SK-N-SH (cell line): ENCODE measurements at regions not wholly inside any gene's neighbourhood (a gene's known extent, or its start where the extent isn't known, plus 50 kb on each side); places are given as distances from the start of the nearest gene placed in this dataset.

Experiments
- CTCF ChIA-PET: fragments of 300-600, 350-600 bp; formaldehyde crosslinking; extraction: SDS; loops from one replicate; lab custom pipeline; 2021; lab: Yijun Ruan, JAX
- POLR2A ChIA-PET: fragments of 350-600 bp; sonication (Branson Sonifier 250); formaldehyde crosslinking; extraction: SDS; loops from one replicate; lab custom pipeline; 2020; ENCODE audit warnings: antibody characterized with exemption, inconsistent platforms; lab: Yijun Ruan, JAX
- DNase-seq: peaks from one replicate; pipeline ENCODE4 v3.0.0; 2012
- H2AFZ ChIP-seq: fragments of 200-600 bp; sonication (generic); 2 replicates; pipeline ENCODE4 v1.8.1; 2016; ENCODE audit warnings: antibody characterized with exemption, mild to moderate bottlenecking, low read depth
- H3F3A ChIP-seq: fragments of 200-600 bp; sonication (generic); replicated peaks from 2 replicates; pipeline ENCODE3; 2016; ENCODE audit warnings: antibody characterized with exemption, mild to moderate bottlenecking; ENCODE audit not compliant: insufficient read depth
- H3K27ac ChIP-seq, 2 experiments: fragments of 200-500 bp in 1 of 2; fragments of 200-600 bp in 1 of 2; sonication (Bioruptor generic) in 1 of 2; sonication (generic), shearing (Covaris generic) in 1 of 2; 2 replicates each; pipeline versions ENCODE4 v1.5.1 to v1.6.1; 2014 to 2016; ENCODE audit warnings: low read depth in 2 of 2, inconsistent platforms in 1 of 2, low read length in 1 of 2, mild to moderate bottlenecking in 1 of 2, mixed read lengths in 1 of 2
- H3K27me3 ChIP-seq: fragments of 200-600 bp; sonication (generic), shearing (Covaris generic); 2 replicates; pipeline ENCODE4 v1.6.1; 2016; ENCODE audit warnings: mixed run types; ENCODE audit not compliant: insufficient read depth
- H3K36me3 ChIP-seq, 2 experiments: fragments of 200-500 bp in 1 of 2; fragments of 200-600 bp in 1 of 2; sonication (Bioruptor generic) in 1 of 2; sonication (generic) in 1 of 2; replicated peaks in 1 of 2; 2 replicates each; pipeline versions ENCODE3 to v1.5.1; 2014 to 2016; ENCODE audit warnings: low read length in 1 of 2, mild to moderate bottlenecking in 1 of 2; ENCODE audit not compliant: insufficient read depth in 2 of 2, control insufficient read depth in 1 of 2
- H3K4me1 ChIP-seq, 2 experiments: fragments of 200-500 bp in 1 of 2; fragments of 200-600 bp in 1 of 2; sonication (Bioruptor generic) in 1 of 2; sonication (generic), shearing (Covaris generic) in 1 of 2; 2 replicates each; pipeline versions ENCODE4 v1.5.1 to v1.6.1; 2014 to 2016; ENCODE audit warnings: low read depth in 1 of 2, low read length in 1 of 2, mixed run types in 1 of 2; ENCODE audit not compliant: insufficient read depth in 2 of 2, control insufficient read depth in 1 of 2
- H3K4me2 ChIP-seq: fragments of 200-600 bp; sonication (generic), shearing (Covaris generic); 2 replicates; pipeline ENCODE4 v1.6.1; 2017; ENCODE audit warnings: mixed run types
- H3K4me3 ChIP-seq, 2 experiments: fragments of 200-500 bp in 1 of 2; fragments of 200-600 bp in 1 of 2; sonication (Bioruptor generic) in 1 of 2; sonication (generic), shearing (Covaris generic) in 1 of 2; 2 replicates each; pipeline versions ENCODE4 v1.5.1 to v1.8.1; 2014 to 2016; ENCODE audit warnings: low read depth in 2 of 2, inconsistent platforms in 1 of 2, low read length in 1 of 2, mild to moderate bottlenecking in 1 of 2, mixed read lengths in 1 of 2, moderate library complexity in 1 of 2
- H3K79me2 ChIP-seq: fragments of 200-600 bp; sonication (generic); 2 replicates; pipeline ENCODE4 v1.8.1; 2017; ENCODE audit warnings: mild to moderate bottlenecking; ENCODE audit not compliant: insufficient read depth
- H3K9ac ChIP-seq: fragments of 200-600 bp; sonication (generic); 2 replicates; pipeline ENCODE4 v1.6.1; 2017; ENCODE audit warnings: mixed run types
- H3K9me2 ChIP-seq: fragments of 200-600 bp; sonication (generic); 2 replicates; pipeline ENCODE4 v1.6.1; 2017; ENCODE audit warnings: mixed run types
- H3K9me3 ChIP-seq: fragments of 200-600 bp; sonication (generic); 2 replicates; pipeline ENCODE4 v1.6.1; 2017; ENCODE audit warnings: mixed run types, mild to moderate bottlenecking, moderate library complexity
- H4K20me1 ChIP-seq: fragments of 200-600 bp; sonication (generic); 2 replicates; pipeline ENCODE4 v1.6.1; 2017; ENCODE audit warnings: mild to moderate bottlenecking, mixed run types; ENCODE audit not compliant: insufficient read depth
- CHD2 ChIP-seq: fragments of 150-350 bp; IDR thresholded peaks from 2 replicates; pipeline ENCODE4 v1.6.1; 2018; ENCODE audit warnings: low read length; ENCODE audit not compliant: partially characterized antibody
- EP300 ChIP-seq, 2 experiments: IDR thresholded peaks; 2 replicates each; pipeline versions ENCODE4 v1.4.0 to v1.6.1; 2012; ENCODE audit warnings: borderline replicate concordance in 1 of 2, low read depth in 1 of 2, low read length in 1 of 2
- EZH2phosphoT487 ChIP-seq: fragments of 200-600 bp; sonication (generic); IDR thresholded peaks from 2 replicates; pipeline ENCODE4 v1.6.1; 2017; ENCODE audit warnings: low read depth, mixed run types, mild to moderate bottlenecking, antibody characterized with exemption, moderate library complexity, borderline replicate concordance
- FOSL2 ChIP-seq: IDR thresholded peaks from 2 replicates; pipeline ENCODE4 v1.4.0; 2012; ENCODE audit warnings: low read depth, mild to moderate bottlenecking, moderate library complexity, borderline replicate concordance
- FOXJ3 ChIP-seq: sonication (generic); formaldehyde crosslinking; IDR thresholded peaks from 2 replicates; pipeline ENCODE4 v1.5.1; 2020; ENCODE audit warnings: mild to moderate bottlenecking, missing genetic modification reagents
- FOXM1 ChIP-seq: IDR thresholded peaks from 2 replicates; pipeline ENCODE4 v1.4.0; 2012; ENCODE audit warnings: low read depth, mild to moderate bottlenecking
- MXI1 ChIP-seq: IDR thresholded peaks from 2 replicates; pipeline ENCODE4 v1.6.1; 2012; ENCODE audit warnings: mild to moderate bottlenecking, low read depth, low read length, improper control_type of control experiment
- POLR2AphosphoS5 ChIP-seq: IDR thresholded peaks from 2 replicates; pipeline ENCODE4 v1.6.1; 2012; ENCODE audit warnings: low read depth, low read length
- RCOR1 ChIP-seq: fragments of 150-350 bp; IDR thresholded peaks from 2 replicates; pipeline ENCODE4 v1.6.1; 2017; ENCODE audit warnings: antibody characterized with exemption, low read length
- SIN3A ChIP-seq: IDR thresholded peaks from 2 replicates; pipeline ENCODE4 v1.6.1; 2012; ENCODE audit warnings: low read depth, mild to moderate bottlenecking, low read length, moderate library complexity, borderline replicate concordance
- SMC3 ChIP-seq: IDR thresholded peaks from 2 replicates; pipeline ENCODE4 v1.6.1; 2012; ENCODE audit warnings: low read depth, low read length, improper control_type of control experiment
- TCF12 ChIP-seq: IDR thresholded peaks from 2 replicates; pipeline ENCODE4 v1.4.0; 2012
- YY1 ChIP-seq: IDR thresholded peaks from 2 replicates; pipeline ENCODE4 v1.4.0; 2012; ENCODE audit warnings: low read depth, mild to moderate bottlenecking
- WGBS: methylation state at CpG from one replicate; pipeline ENCODE4 v1.1.6; 2017; ENCODE audit warnings: low lambda C conversion rate; 5-methylcytosine and 5-hydroxymethylcytosine counted together
- TF ChIP-seq, protein P1 (sequence below): fragments of 200-600 bp; sonication (generic); IDR thresholded peaks from 2 replicates; pipeline ENCODE4 v1.6.1; 2017; ENCODE audit warnings: antibody characterized with exemption, mild to moderate bottlenecking, moderate library complexity
- TF ChIP-seq, protein P2 (sequence below): IDR thresholded peaks from 2 replicates; pipeline ENCODE4; 2012
- TF ChIP-seq, protein P3 (sequence below): IDR thresholded peaks from 2 replicates; pipeline ENCODE4 v1.4.0; 2012; ENCODE audit warnings: low read depth, borderline replicate concordance
- TF ChIP-seq, protein P4 (sequence below): IDR thresholded peaks from 2 replicates; pipeline ENCODE4 v1.4.0; 2012; ENCODE audit warnings: low read depth

DNA sequence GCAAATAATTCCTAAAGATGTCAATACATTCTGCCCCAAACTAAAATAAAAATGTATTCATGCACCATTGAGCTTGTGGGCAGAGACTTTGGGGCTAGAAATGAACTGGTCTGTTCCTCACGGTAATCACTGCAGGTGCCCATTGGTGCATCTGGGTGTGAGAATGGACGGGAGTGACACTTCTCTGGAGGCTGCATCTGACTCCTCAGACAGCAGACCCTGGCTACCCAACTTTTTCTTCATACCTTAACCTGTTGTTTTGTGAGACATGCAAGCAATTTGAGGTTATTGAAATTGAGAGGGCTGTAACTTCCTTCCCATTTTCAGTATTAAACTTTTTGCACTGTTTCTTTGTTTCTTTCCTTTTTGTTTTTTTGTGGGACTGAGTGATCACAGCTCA, 333.4 kb downstream of the ICE1 start (continued):
- TF ChIP-seq, protein P1, sequence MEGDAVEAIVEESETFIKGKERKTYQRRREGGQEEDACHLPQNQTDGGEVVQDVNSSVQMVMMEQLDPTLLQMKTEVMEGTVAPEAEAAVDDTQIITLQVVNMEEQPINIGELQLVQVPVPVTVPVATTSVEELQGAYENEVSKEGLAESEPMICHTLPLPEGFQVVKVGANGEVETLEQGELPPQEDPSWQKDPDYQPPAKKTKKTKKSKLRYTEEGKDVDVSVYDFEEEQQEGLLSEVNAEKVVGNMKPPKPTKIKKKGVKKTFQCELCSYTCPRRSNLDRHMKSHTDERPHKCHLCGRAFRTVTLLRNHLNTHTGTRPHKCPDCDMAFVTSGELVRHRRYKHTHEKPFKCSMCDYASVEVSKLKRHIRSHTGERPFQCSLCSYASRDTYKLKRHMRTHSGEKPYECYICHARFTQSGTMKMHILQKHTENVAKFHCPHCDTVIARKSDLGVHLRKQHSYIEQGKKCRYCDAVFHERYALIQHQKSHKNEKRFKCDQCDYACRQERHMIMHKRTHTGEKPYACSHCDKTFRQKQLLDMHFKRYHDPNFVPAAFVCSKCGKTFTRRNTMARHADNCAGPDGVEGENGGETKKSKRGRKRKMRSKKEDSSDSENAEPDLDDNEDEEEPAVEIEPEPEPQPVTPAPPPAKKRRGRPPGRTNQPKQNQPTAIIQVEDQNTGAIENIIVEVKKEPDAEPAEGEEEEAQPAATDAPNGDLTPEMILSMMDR, result no peak
- TF ChIP-seq, protein P2, sequence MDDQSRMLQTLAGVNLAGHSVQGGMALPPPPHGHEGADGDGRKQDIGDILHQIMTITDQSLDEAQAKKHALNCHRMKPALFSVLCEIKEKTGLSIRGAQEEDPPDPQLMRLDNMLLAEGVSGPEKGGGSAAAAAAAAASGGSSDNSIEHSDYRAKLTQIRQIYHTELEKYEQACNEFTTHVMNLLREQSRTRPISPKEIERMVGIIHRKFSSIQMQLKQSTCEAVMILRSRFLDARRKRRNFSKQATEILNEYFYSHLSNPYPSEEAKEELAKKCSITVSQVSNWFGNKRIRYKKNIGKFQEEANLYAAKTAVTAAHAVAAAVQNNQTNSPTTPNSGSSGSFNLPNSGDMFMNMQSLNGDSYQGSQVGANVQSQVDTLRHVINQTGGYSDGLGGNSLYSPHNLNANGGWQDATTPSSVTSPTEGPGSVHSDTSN, result no peak

DNA sequence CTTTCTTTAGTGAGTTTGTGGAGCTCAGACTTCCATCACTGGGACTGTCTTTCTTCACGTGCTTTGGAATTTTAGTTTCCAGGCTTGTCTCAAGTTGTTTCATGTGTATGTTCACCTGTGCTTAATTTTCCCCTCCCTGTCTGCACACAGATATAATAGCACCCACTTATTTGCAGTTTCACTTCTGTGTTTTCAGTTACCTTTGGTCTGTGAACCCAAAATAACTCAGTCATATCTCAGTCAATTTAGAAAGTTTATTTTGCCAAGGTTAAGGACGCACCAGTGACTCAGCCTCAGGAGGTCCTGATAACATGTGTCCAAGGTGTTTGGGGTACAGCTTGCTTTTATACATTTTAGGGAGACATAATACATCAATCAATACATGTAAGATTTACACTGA, 330.4 kb downstream of the ICE1 start:
- H4K20me1 ChIP-seq, result no peaks in the 10 kb centered on the region
- no peaks in the 10 kb centered on the region for H3K9me2 ChIP-seq
- no peak overlapping the region for H2AFZ ChIP-seq
- no peaks in the 10 kb centered on the region for H3F3A ChIP-seq
- H3K4me1 ChIP-seq, result no peaks in the 10 kb centered on the region; a peak in 1 of 4 replicates
- H3K4me2 ChIP-seq, result no peak overlapping the region
- no peaks in the 10 kb centered on the region for H3K27me3 ChIP-seq
- DNase-seq, result no peak
- no peak overlapping the region for H3K27ac ChIP-seq
- POLR2A ChIA-PET, result no interaction called here
- H3K4me3 ChIP-seq, result no peak overlapping the region
- WGBS, result 20% methylated on average over 2 of the region's 2 CpGs
- H3K9me3 ChIP-seq, result no peaks in the 10 kb centered on the region; the same call in 1 of the 2 replicates
- no peak overlapping the region for H3K9ac ChIP-seq
- no peak for TF ChIP-seq YY1
- no peaks in the 10 kb centered on the region for H3K79me2 ChIP-seq
- H3K36me3 ChIP-seq, result no peaks in the 10 kb centered on the region
- CTCF ChIA-PET, result interaction anchor here (1.0 kb wide), 1 partner anchor 9 kb away, joined by 3 read pairs; no protein-coding TSS in a partner anchor

DNA sequence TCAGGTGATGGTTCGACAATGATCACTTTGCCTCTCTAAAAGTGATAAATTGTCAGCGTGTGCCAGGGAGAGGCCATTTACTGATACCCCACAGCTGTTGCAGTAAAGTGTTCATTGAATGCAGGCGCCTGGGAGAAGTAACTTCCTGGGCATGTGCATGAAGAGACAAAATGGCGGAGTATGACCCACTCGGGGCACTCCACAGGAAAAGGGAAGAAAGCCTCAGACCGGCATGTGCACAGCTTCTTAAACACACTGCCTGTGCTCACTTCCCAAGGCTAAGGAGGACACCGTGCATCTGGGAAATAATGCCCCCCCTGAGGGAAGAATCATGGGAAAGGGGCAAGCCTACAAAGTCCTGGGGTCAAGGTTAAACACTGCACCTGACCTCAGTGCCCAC, 329.5 kb downstream of the ICE1 start:
- H3K9me2 ChIP-seq, result no peaks in the 10 kb centered on the region
- H3K27ac ChIP-seq, result no peak overlapping the region
- H4K20me1 ChIP-seq, result no peaks in the 10 kb centered on the region
- no peak for TF ChIP-seq POLR2AphosphoS5
- no peak for TF ChIP-seq EZH2phosphoT487
- TF ChIP-seq SMC3, result no peak
- TF ChIP-seq TCF12, result no peak
- no peak for TF ChIP-seq FOXJ3
- no peak for TF ChIP-seq MXI1
- TF ChIP-seq FOSL2, result no peak
- no peak for TF ChIP-seq CHD2
- no peak for TF ChIP-seq SIN3A
- TF ChIP-seq, protein P1, result no peak
- TF ChIP-seq, protein P3, sequence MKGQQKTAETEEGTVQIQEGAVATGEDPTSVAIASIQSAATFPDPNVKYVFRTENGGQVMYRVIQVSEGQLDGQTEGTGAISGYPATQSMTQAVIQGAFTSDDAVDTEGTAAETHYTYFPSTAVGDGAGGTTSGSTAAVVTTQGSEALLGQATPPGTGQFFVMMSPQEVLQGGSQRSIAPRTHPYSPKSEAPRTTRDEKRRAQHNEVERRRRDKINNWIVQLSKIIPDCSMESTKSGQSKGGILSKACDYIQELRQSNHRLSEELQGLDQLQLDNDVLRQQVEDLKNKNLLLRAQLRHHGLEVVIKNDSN, result no peak
- TF ChIP-seq, protein P2, result no peak
- TF ChIP-seq EP300 (IDR thresholded peaks at IDR 0.05; ENCODE audit: borderline replicate concordance in 1 of 2, low read depth in 1 of 2, low read length in 1 of 2), result no peak
- no peak for TF ChIP-seq FOXM1
- TF ChIP-seq, protein P4, sequence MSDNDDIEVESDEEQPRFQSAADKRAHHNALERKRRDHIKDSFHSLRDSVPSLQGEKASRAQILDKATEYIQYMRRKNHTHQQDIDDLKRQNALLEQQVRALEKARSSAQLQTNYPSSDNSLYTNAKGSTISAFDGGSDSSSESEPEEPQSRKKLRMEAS, result no peak
- TF ChIP-seq RCOR1, result no peak
- TF ChIP-seq, all 33 proteins: peak for 0
- DNase-seq, result no peak
- Histone ChIP-seq H3K79me2 (no peaks in the 10 kb centered on the region), H3K9ac (no peak overlapping the region), H3F3A (no peaks in the 10 kb centered on the region), H3K4me3 (no peak overlapping the region), H3K27me3 (no peaks in the 10 kb centered on the region), H3K36me3 (no peaks in the 10 kb centered on the region), H3K9me3 (no peaks in the 10 kb centered on the region; the same call in 1 of the 2 replicates), H3K4me1 (no peaks in the 10 kb centered on the region; a peak in 1 of 4 replicates), H2AFZ (no peak overlapping the region), H3K4me2 (no peak overlapping the region)
- ChIA-PET POLR2A (no interaction called here), CTCF (interaction anchor here (0.8 to 1.0 kb wide), 2 partner anchors 8 to 149 kb away, joined by 3 read pairs; no protein-coding TSS in a partner anchor)
- WGBS, result 25% methylated on average over 7 of the region's 7 CpGs
